ENCODE measurements at regions not wholly inside any gene's neighbourhood (a gene's known extent, or its start where the extent isn't known, plus 50 kb on each side); places are given as distances from the start of the nearest gene placed in this dataset.

GRCh38 chr16:64254443-64255367, 867.2 kb downstream of the CDH11 start:
- H4K20me1 ChIP-seq (ENCODE audit: control insufficient read depth, insufficient read depth, insufficient read length) = no peaks in the 10 kb centered on the region
- H2BK15ac ChIP-seq (ENCODE audit: low read depth, low read length) = no peak overlapping the region
- Mint-ChIP-seq H3K27me3 (ENCODE audit: low read depth) (no peaks in the 10 kb centered on the region), H3K4me1 (no peaks in the 10 kb centered on the region), H3K36me3 (ENCODE audit: insufficient read depth in 1 of 3, low read depth in 3 of 3) (no peaks in the 10 kb centered on the region), H3K9me3 (peaks cover 0 to 2% of the 10 kb centered on the region in 2 experiments; a peak in 2 of 5 replicates), H3K4me3 (no peak overlapping the region), H3K27ac (no peak overlapping the region)
- no peak overlapping the region for H2BK12ac ChIP-seq (ENCODE audit: insufficient read length, low read depth, low read length)
- no peak overlapping the region for H2AK5ac ChIP-seq (ENCODE audit: insufficient read length, low read length)
- no peak overlapping the region for H3K27ac ChIP-seq (ENCODE audit: insufficient read length, low read depth, low read length)
- WGBS (ENCODE audit: extremely low coverage, insufficient read length, low lambda C conversion rate) = no CpG with 5 or more reads among the region's 4 CpGs
- no peak overlapping the region for H3K18ac ChIP-seq (ENCODE audit: insufficient read length, low read depth, low read length)
- DNase-seq = no peak
- no peaks in the 10 kb centered on the region for H3K79me2 ChIP-seq (ENCODE audit: insufficient read depth, low read length)
- H3K56ac ChIP-seq (ENCODE audit: insufficient read length, low read depth, low read length) = no peak overlapping the region
- H2BK20ac ChIP-seq (ENCODE audit: low read depth, low read length, poor library complexity, severe bottlenecking) = no peak overlapping the region
- H2BK5ac ChIP-seq (ENCODE audit: insufficient read length, low read length) = no peak overlapping the region
- no peak overlapping the region for H4K8ac ChIP-seq (replicated peaks; ENCODE audit: insufficient read length, low read depth, low read length)
- no peaks in the 10 kb centered on the region for H3K79me1 ChIP-seq (ENCODE audit: insufficient read depth, low read depth, low read length, poor library complexity, severe bottlenecking)
- TF ChIP-seq CTCF (conservative IDR thresholded peaks at IDR 0.05) = no peak
- no peaks in the 10 kb centered on the region for H3K27me3 ChIP-seq (ENCODE audit: insufficient read depth, low read length)
- no peak overlapping the region for H2BK120ac ChIP-seq (ENCODE audit: low read depth, low read length, poor library complexity, severe bottlenecking)
- no peak overlapping the region for H3K14ac ChIP-seq (ENCODE audit: insufficient read depth, low read length)
- H4K5ac ChIP-seq (ENCODE audit: insufficient read length, low read depth, low read length) = no peak overlapping the region
- H3K9ac ChIP-seq (ENCODE audit: extremely low read depth, insufficient read length, low read length) = no peak overlapping the region
- no peak overlapping the region for H2AFZ ChIP-seq (ENCODE audit: low read length)
- no peak overlapping the region for H3T11ph ChIP-seq (ENCODE audit: low read length)
- H3K4me2 ChIP-seq (ENCODE audit: insufficient read depth, insufficient read length, low read length) = no peak overlapping the region
- H3K4ac ChIP-seq (ENCODE audit: low read depth, low read length) = no peak overlapping the region
- no peaks in the 10 kb centered on the region for H3K4me1 ChIP-seq (ENCODE audit: insufficient read depth, low read length)
- H4K91ac ChIP-seq (ENCODE audit: insufficient read length, low read depth, low read length) = no peak overlapping the region
- H3K23ac ChIP-seq (ENCODE audit: insufficient read length, low read depth, low read length) = no peak overlapping the region
- no peaks in the 10 kb centered on the region for H3K9me3 ChIP-seq (ENCODE audit: control insufficient read depth, low read depth, low read length)
- H3K23me2 ChIP-seq (ENCODE audit: insufficient read length, low read depth, low read length, poor library complexity, severe bottlenecking) = no peaks in the 10 kb centered on the region

Data from H9 (cell line).